SK-N-DZ (cell line): ENCODE measurements at regions not wholly inside any gene's neighbourhood (a gene's known extent, or its start where the extent isn't known, plus 50 kb on each side); places are given as distances from the start of the nearest gene placed in this dataset.
A peak's percentile ranks its signal among the peaks of the same experiment; 100 is the strongest.

Source experiments
- DNase-seq: peaks from one replicate; pipeline ENCODE4 v3.0.0-alpha.2; 2015; ENCODE audit warnings: low spot score

DNA sequence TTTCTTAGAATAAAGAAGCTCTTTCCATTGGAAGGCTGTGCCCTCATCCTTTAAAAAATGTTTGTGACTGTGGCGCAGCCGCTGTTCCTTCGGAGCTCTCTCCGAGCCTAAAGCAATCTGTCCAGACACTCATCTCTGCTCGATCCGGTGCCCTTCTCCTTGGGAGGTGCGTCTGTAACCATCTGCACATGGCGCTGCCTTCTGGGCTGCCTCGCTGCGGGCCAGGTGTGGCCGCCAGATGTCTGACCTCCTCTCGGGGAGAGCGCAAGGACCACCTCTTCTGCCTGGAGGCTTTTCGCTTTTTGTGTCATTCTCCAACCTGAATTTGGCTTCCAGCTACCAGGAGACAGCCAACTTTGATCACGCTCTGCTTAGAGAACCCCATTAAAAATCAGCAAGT, 153.4 kb upstream of the PTCH1 start:
- peak; percentile 29 for DNase-seq

- no peak for DNase-seq
Observed at GRCh38 chr9:95669253-95669652, 152.5 kb upstream of the PTCH1 start.

GRCh38 chr9:95667789-95668188, 151.0 kb upstream of the PTCH1 start:
- DNase-seq = no peak

DNA sequence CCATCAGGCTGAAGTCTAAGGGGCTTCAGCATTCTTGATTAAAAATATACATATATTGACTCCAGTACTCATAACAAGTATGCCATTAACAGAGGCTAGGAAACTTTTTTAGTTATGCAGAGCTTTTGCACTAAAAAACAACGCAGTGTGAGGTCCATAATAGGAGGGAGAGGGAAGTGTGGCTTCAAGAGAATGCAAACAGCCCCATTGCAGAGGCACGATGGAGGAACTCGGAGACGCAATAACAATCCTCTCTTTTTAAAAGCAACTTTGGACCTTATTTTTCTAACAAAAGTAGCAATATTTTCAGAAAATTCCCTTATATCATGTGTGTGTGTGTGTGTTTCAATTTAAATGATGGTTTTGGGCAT, 150.0 kb upstream of the PTCH1 start:
- DNase-seq = no peak

GRCh38 chr9:95666096-95666784, 149.5 kb upstream of the PTCH1 start:
- DNase-seq = no peak

GRCh38 chr9:95653246-95653645, 136.5 kb upstream of the PTCH1 start:
- no peak for DNase-seq

DNA sequence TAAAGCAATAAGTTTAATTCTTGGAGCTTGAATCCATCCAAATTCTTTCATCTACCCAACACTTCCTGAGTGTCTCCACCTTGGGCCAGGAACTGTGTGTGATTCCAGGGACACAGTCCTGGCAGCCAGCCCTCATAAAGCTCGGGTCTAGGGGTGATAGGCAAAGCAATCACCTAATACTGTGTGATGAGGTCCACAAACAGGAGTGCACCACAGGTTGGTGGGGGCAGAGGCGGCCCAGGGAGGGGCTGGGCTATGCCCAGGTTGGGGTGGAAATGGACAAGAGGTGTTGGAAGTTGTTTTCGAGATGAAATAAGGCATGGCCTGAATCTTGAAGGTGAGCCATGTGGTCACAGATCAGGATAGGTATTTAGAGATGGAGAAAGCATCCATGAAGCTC, 133.9 kb upstream of the PTCH1 start:
- no peak for DNase-seq

DNA sequence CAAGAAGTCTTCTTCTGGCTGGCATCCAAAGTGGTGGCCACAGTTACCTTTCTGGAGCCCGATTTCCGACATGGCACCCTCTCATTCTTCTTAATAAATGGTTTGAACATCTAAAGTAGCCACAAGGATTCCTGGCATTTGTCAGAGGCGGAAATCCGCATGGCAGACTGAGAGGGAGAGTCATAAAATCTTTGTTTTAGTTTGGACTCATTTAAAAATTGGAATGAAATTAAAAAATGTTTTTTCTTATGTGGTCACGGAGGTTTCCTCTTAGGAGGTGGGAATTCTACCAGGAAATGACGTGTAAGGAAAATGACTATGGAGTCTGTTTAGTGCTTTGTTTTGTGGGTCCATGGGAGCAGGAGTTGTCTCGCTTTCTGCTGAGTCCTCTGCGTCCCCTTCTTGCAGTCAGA, 133.0 kb upstream of the PTCH1 start:
- no peak for DNase-seq

- DNase-seq = no peak
Observed at GRCh38 chr9:95648225-95648624, 131.5 kb upstream of the PTCH1 start.

GRCh38 chr9:95645992-95646391, 129.2 kb upstream of the PTCH1 start:
- no peak for DNase-seq

GRCh38 chr9:95645579-95645978, 128.8 kb upstream of the PTCH1 start:
- DNase-seq = no peak

- DNase-seq = no peak
Observed at GRCh38 chr9:95644377-95644776, 127.6 kb upstream of the PTCH1 start.

DNA sequence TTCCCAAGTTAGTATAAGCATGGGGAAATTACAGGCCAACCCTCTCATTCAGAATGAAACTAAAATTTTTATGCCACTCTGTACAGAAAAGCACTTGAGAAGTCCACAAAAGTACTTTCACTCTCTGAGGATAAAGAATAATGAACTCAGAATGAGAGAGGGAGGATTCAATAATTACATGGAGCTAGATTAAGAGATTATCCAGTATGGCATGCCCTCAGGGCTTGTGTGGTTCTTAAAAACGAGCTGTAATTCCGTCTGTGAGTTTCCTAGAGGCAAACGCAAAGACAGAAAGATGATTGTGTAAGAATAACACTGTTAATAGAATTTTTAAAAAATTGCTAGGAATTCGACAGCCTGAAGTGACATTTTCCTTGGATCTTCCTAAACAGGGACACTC, 126.8 kb upstream of the PTCH1 start:
- no peak for DNase-seq

DNA sequence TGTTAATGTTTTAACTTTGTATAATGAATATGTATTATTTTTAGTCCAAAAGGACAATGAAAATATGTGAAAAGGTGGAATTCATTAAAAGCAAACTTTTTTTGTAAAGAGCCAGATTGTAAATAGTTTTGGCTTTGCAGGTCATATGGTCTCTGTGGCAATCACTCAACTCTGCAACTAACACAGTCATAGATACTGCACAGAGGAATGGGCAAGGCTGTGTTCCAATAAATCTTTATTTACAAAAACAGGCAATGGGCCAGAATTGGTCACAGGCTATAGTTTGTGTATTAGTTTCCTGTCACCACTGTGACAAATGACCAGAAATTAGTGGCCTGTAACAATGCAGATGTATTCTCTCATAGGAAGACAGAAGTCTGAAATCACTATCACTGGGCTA, 125.4 kb upstream of the PTCH1 start:
- DNase-seq = no peak

- DNase-seq = no peak
Observed at GRCh38 chr9:95641586-95641985, 124.8 kb upstream of the PTCH1 start.

- no peak for DNase-seq
Observed at GRCh38 chr9:95640336-95640735, 123.6 kb upstream of the PTCH1 start.

GRCh38 chr9:95635986-95636671, 119.4 kb upstream of the PTCH1 start:
- no peak for DNase-seq

DNA sequence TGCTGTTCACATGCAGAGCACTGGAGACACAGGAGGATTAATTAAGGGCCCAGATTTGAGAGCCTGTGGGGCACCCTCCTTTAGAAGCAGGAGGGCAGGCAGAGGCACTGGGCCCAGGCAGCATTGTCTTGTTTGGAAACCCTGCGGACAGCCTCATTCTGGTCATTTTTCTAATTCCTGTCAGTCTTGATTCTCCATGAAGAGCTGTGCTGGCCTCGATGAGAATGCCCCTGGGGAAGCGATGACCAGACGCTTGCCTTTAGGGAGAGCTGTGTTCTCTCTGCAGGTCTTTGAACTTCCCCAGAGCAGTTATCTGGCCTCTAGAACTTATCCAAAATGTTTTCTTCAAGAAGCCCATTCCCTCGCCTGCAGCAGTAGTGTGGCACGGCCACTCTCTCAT, 117.8 kb upstream of the PTCH1 start:
- no peak for DNase-seq

GRCh38 chr9:95634114-95634513, 117.3 kb upstream of the PTCH1 start:
- no peak for DNase-seq

DNA sequence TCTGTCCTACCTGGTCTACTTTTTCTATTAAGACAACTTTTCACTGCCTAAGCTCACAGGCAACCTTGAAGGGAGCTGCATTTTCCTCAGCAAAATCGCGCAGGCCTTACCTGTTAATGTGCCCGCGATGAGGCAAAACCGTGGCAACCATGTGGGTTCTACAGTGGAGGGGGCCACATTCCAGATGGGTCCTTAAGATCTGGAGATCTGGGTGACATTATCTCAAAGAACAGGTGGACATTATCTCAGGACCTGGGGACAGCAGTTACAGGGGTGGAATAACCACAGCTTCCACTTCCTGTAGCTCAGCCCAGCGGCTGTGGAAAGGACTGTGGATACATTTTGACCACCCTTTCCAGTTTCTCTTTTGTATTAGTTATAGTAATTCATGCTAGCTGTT, 112.8 kb upstream of the PTCH1 start:
- DNase-seq = no peak

- DNase-seq = no peak
Observed at GRCh38 chr9:95627802-95628201, 111.0 kb upstream of the PTCH1 start.

DNA sequence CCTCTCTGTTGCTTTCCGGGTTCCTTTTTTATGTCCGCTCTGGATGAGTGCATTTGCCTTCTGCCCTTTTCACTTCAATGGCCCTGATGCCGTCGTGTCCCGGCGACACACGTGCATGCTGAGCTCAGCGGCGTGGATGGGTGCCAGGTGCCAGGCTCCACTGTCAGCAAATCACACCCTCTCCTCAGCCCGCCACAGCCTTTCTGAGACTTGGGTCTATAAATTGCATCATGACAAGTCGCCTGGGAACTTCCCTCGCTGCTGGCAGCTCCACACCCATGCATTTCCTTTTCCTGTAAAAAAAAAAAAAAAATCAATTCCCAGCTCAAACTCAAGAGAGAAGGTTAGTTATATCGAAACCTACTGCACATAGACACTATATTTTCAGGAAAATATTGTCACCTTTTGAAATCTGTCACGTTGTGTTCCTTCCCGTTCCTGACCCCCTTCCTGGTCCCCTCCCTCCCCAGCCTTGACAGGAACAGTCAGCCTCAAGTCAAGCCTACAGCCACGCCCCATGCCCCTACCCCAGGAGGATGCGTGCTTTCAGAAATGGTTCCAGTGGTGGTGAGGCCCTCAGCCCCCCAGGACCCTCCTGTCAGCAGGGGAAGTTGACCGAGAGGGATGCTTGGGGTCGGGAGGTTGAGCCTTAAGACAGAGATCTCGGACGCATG, 110.3 kb upstream of the PTCH1 start:
- DNase-seq = no peak

DNA sequence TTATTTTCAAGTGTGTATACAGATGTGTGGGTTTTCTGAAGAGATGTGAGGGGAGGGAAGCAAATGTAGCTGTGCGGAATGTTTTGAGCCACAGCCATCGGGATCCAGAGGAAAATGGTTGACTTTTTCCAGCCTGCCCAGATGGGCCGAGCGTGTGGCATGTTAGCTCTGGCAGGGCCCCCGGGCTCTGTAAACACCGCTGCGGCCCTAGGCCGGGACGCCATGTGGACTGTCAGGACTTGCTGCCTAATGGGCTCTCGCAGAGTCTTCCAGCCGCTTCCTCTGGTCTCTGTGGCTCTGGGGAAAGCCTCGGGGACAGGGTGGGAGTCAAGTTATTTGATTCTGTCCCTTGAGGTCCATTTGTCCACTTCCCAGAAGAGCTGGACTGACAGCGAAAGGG, 109.6 kb upstream of the PTCH1 start:
- DNase-seq = no peak
